ENCODE measurements at regions not wholly inside any gene's neighbourhood (a gene's known extent, or its start where the extent isn't known, plus 50 kb on each side); places are given as distances from the start of the nearest gene placed in this dataset.

DNA sequence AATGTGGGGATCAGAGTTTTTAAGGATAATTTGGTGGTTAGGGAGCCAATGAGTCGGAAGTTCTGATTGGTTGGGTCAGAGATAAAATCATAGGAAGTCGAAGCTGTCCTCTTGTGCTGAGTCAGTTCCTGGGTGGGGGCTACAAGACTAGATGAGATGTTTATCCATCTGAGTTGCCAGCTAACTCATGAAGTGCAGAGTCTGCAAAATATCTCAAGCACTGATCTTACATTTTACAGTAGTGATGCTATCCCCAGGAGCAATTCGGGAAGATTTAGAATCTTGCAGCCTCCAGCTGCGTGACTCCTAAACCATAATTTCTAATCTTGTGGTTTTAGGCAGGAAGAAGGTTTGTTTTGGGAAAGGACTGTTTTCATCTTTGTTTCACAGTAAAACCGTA, 565.8 kb upstream of the SPANXN1 start:
- Histone ChIP-seq H3K79me2 (ENCODE audit: insufficient read depth, low read length) (no peaks in the 10 kb centered on the region), H3K9ac (ENCODE audit: insufficient read depth, low read depth, low read length) (no peak overlapping the region), H2AFZ (ENCODE audit: low read length) (no peak overlapping the region), H4K20me1 (ENCODE audit: insufficient read depth, low read length) (no peaks in the 10 kb centered on the region), H3K9me3 (ENCODE audit: low read length) (peaks cover 59% of the 10 kb centered on the region), H3K27ac (ENCODE audit: extremely low read length, insufficient read depth, low read length) (no peak overlapping the region), H3K4me1 (ENCODE audit: insufficient read depth, low read length) (no peaks in the 10 kb centered on the region), H3K4me2 (ENCODE audit: low read depth, low read length) (no peak overlapping the region), H3K27me3 (ENCODE audit: control insufficient read depth in 1 of 2, insufficient read depth in 2 of 2, low read length in 2 of 2) (no peaks in the 10 kb centered on the region), H3K36me3 (replicated peaks in 1 of 2; ENCODE audit: control insufficient read depth in 1 of 2, insufficient read depth in 2 of 2, low read length in 2 of 2) (no peaks in the 10 kb centered on the region), H3K4me3 (replicated peaks in 1 of 3; ENCODE audit: insufficient read depth in 1 of 3, low read depth in 2 of 3, low read length in 3 of 3) (no peak overlapping the region)
- DNase-seq (ENCODE audit: low spot score) (no peak), ATAC-seq (no peak), FAIRE-seq (no peak)
- CTCF ChIA-PET (ENCODE audit: low intra/inter-chr PET ratio, low total read pairs) = no interaction called here
- POLR2A ChIA-PET = no interaction called here
- in situ Hi-C loops (cut with HindIII; ENCODE audit: extremely low pct_ligation_motif_present, low pct_unique_long_range_greater_than_20kb) = no loop called here
- BruUV-seq (replicated peaks) = no TSS peak
- TF ChIP-seq, protein P1, sequence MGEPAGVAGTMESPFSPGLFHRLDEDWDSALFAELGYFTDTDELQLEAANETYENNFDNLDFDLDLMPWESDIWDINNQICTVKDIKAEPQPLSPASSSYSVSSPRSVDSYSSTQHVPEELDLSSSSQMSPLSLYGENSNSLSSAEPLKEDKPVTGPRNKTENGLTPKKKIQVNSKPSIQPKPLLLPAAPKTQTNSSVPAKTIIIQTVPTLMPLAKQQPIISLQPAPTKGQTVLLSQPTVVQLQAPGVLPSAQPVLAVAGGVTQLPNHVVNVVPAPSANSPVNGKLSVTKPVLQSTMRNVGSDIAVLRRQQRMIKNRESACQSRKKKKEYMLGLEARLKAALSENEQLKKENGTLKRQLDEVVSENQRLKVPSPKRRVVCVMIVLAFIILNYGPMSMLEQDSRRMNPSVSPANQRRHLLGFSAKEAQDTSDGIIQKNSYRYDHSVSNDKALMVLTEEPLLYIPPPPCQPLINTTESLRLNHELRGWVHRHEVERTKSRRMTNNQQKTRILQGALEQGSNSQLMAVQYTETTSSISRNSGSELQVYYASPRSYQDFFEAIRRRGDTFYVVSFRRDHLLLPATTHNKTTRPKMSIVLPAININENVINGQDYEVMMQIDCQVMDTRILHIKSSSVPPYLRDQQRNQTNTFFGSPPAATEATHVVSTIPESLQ (CRISPR knock-in tag; conservative IDR thresholded peaks at IDR 0.05) = no peak
- TF ChIP-seq TRIM24 (CRISPR knock-in tag; IDR thresholded peaks at IDR 0.05) (no peak), GTF3A (CRISPR knock-in tag; conservative IDR thresholded peaks at IDR 0.05) (no peak), NR2C2 (CRISPR knock-in tag; IDR thresholded peaks at IDR 0.05; ENCODE audit: borderline replicate concordance) (no peak), RBM22 (optimal IDR thresholded peaks at IDR 0.05; ENCODE audit: low read length) (no peak)
- 0% methylated on average over 5 of the region's 5 CpGs for WGBS (ENCODE audit: low lambda C conversion rate)
- intact Hi-C loops (cut with micrococcal nuclease; ENCODE audit: unreplicated experiment) = no loop called here

DNA sequence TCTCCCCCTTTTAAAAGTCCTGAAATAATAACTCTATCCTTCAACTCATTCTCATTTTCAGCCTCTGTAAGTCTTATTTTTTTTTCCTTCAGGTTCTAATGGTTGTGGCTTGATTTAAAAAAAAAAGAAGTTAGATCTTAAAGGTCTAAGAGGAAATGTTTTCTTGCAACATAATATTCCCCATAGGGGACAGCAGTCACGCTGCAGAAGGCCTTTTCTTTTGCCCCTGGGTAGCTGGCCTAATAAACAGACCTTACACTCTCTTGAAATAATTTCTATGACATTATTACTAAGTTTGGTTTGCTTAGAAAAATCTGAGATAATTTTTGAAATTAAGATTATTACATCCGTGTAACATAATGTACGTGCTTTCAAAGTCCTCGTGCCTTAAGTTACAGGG, 564.1 kb upstream of the SPANXN1 start:
- H3K4me2 ChIP-seq (ENCODE audit: low read depth, low read length) = no peak overlapping the region

More for the DNA sequence above, 564.1 kb upstream of the SPANXN1 start:
- no peaks in the 10 kb centered on the region for H3K27me3 ChIP-seq (ENCODE audit: control insufficient read depth in 1 of 2, insufficient read depth in 2 of 2, low read length in 2 of 2)
- DNase-seq (ENCODE audit: low spot score) = no peak
- H3K79me2 ChIP-seq (ENCODE audit: insufficient read depth, low read length) = no peaks in the 10 kb centered on the region
- no peak overlapping the region for H3K4me3 ChIP-seq (replicated peaks in 1 of 3; ENCODE audit: insufficient read depth in 1 of 3, low read depth in 2 of 3, low read length in 3 of 3)
- CTCF ChIA-PET (ENCODE audit: low intra/inter-chr PET ratio, low total read pairs) = no interaction called here
- H3K27ac ChIP-seq (ENCODE audit: extremely low read length, insufficient read depth, low read length) = no peak overlapping the region
- intact Hi-C loops (cut with micrococcal nuclease; ENCODE audit: unreplicated experiment) = no loop called here
- no peaks in the 10 kb centered on the region for H3K4me1 ChIP-seq (ENCODE audit: insufficient read depth, low read length)
- no peaks in the 10 kb centered on the region for H4K20me1 ChIP-seq (ENCODE audit: insufficient read depth, low read length)
- no TSS peak for BruUV-seq (replicated peaks)
- FAIRE-seq = no peak
- no peaks in the 10 kb centered on the region for H3K36me3 ChIP-seq (replicated peaks in 1 of 2; ENCODE audit: control insufficient read depth in 1 of 2, insufficient read depth in 2 of 2, low read length in 2 of 2)
- no peak overlapping the region for H3K9ac ChIP-seq (ENCODE audit: insufficient read depth, low read depth, low read length)
- in situ Hi-C loops (cut with HindIII; ENCODE audit: extremely low pct_ligation_motif_present, low pct_unique_long_range_greater_than_20kb) = no loop called here
- POLR2A ChIA-PET = no interaction called here
- ATAC-seq = no peak
- peaks cover 53% of the 10 kb centered on the region for H3K9me3 ChIP-seq (ENCODE audit: low read length)
- WGBS (ENCODE audit: low lambda C conversion rate) = 7% methylated on average over 4 of the region's 4 CpGs
- H2AFZ ChIP-seq (ENCODE audit: low read length) = no peak overlapping the region
- TF ChIP-seq NFE2L2 (IDR thresholded peaks at IDR 0.05; ENCODE audit: low read length) = no peak

All from HepG2 (cell line).